ENCODE measurements at regions not wholly inside any gene's neighbourhood (a gene's known extent, or its start where the extent isn't known, plus 50 kb on each side); places are given as distances from the start of the nearest gene placed in this dataset.

GRCh38 chr11:109974523-109974922 is 118.7 kb upstream of the ZC3H12C start:
- no peak for TF ChIP-seq CTCF (IDR thresholded peaks at IDR 0.05)
- TF ChIP-seq EZH2 (IDR thresholded peaks at IDR 0.05) = no peak
